ENCODE measurements at regions not wholly inside any gene's neighbourhood (a gene's known extent, or its start where the extent isn't known, plus 50 kb on each side); places are given as distances from the start of the nearest gene placed in this dataset.

- Mint-ChIP-seq H3K27ac (no peak overlapping the region), H3K27me3 (peaks cover 12% of the 10 kb centered on the region), H3K9me3 (ENCODE audit: insufficient read depth) (no peaks in the 10 kb centered on the region), H3K4me1 (no peaks in the 10 kb centered on the region), H3K4me3 (no peak overlapping the region)
- peaks cover 0 to 9% (median 4%) of the 10 kb centered on the region in 3 donors for H3K9me3 ChIP-seq (ENCODE audit: control extremely low read depth in 1 of 3, control insufficient read depth in 2 of 3, insufficient read depth in 1 of 3, low read length in 2 of 3)
- H3K27me3 ChIP-seq (replicated peaks in 1 of 4; ENCODE audit: control extremely low read depth in 1 of 4, control insufficient read depth in 3 of 4, insufficient read depth in 4 of 4, low read length in 3 of 4): no peaks in the 10 kb centered on the region
- no peak for ATAC-seq (ENCODE audit: low read depth)
- ChIA-PET POLR2A (no interaction called here), CTCF (interaction anchor here (0.5 to 0.6 kb wide), 2 partner anchors 123 to 266 kb away, joined by 3 to 4 read pairs; no protein-coding TSS in a partner anchor)
- no peak for DNase-seq
- H3K4me2 ChIP-seq (replicated peaks; ENCODE audit: low read depth, low read length, poor library complexity, severe bottlenecking): no peak overlapping the region
- no CpG with 5 or more reads among the region's 1 CpG for WGBS (ENCODE audit: insufficient coverage)
- H4K20me1 ChIP-seq (ENCODE audit: control insufficient read depth, insufficient read depth, low read length, poor library complexity, severe bottlenecking): no peaks in the 10 kb centered on the region
- TF ChIP-seq EZH2 (IDR thresholded peaks at IDR 0.05; ENCODE audit: borderline replicate concordance, insufficient read depth, low read depth, low read length, poor library complexity, severe bottlenecking): no peak
- no peak for TF ChIP-seq CTCF (IDR thresholded peaks at IDR 0.05)
- H3K79me2 ChIP-seq (ENCODE audit: control insufficient read depth, insufficient read depth, low read length): no peaks in the 10 kb centered on the region
- no peak overlapping the region for H2AFZ ChIP-seq (ENCODE audit: insufficient read depth, low read depth, low read length, poor library complexity, severe bottlenecking)
- no peak overlapping the region for H3K9ac ChIP-seq (ENCODE audit: low read length)
- H3K4me3 ChIP-seq (ENCODE audit: control extremely low read depth in 1 of 5, extremely low read depth in 1 of 5, insufficient read depth in 1 of 5, low read depth in 2 of 5, low read length in 4 of 5): no peak overlapping the region
- intact Hi-C loops (cut with micrococcal nuclease): no loop called here
- no peaks in the 10 kb centered on the region for H3K36me3 ChIP-seq (replicated peaks in 1 of 2; ENCODE audit: control extremely low read depth in 1 of 2, control insufficient read depth in 1 of 2, extremely low read depth in 1 of 2, insufficient read depth in 2 of 2, low read length in 1 of 2)
- no peak overlapping the region for H3K27ac ChIP-seq (ENCODE audit: low read length in 2 of 2)
- H3K4me1 ChIP-seq (ENCODE audit: control insufficient read depth in 2 of 2, insufficient read depth in 2 of 2, low read length in 2 of 2): no peaks in the 10 kb centered on the region
These were observed 195.2 kb downstream of the PDCD6IP start for GRCh38 chr3:33993631-33994030.

- Histone ChIP-seq H3K4me2 (replicated peaks; ENCODE audit: low read depth, low read length, poor library complexity, severe bottlenecking) (no peak overlapping the region), H3K9ac (ENCODE audit: low read length) (no peak overlapping the region), H2AFZ (ENCODE audit: insufficient read depth, low read depth, low read length, poor library complexity, severe bottlenecking) (no peak overlapping the region), H3K27ac (ENCODE audit: low read length in 2 of 2) (no peak overlapping the region), H3K36me3 (replicated peaks in 1 of 2; ENCODE audit: control extremely low read depth in 1 of 2, control insufficient read depth in 1 of 2, extremely low read depth in 1 of 2, insufficient read depth in 2 of 2, low read length in 1 of 2) (no peaks in the 10 kb centered on the region), H3K79me2 (ENCODE audit: control insufficient read depth, insufficient read depth, low read length) (no peaks in the 10 kb centered on the region), H3K9me3 (ENCODE audit: control extremely low read depth in 1 of 3, control insufficient read depth in 2 of 3, insufficient read depth in 1 of 3, low read length in 2 of 3) (peaks cover 0 to 9% (median 4%) of the 10 kb centered on the region in 3 donors), H3K27me3 (replicated peaks in 1 of 4; ENCODE audit: control extremely low read depth in 1 of 4, control insufficient read depth in 3 of 4, insufficient read depth in 4 of 4, low read length in 3 of 4) (no peaks in the 10 kb centered on the region), H4K20me1 (ENCODE audit: control insufficient read depth, insufficient read depth, low read length, poor library complexity, severe bottlenecking) (no peaks in the 10 kb centered on the region), H3K4me3 (ENCODE audit: control extremely low read depth in 1 of 5, extremely low read depth in 1 of 5, insufficient read depth in 1 of 5, low read depth in 2 of 5, low read length in 4 of 5) (no peak overlapping the region), H3K4me1 (ENCODE audit: control insufficient read depth in 2 of 2, insufficient read depth in 2 of 2, low read length in 2 of 2) (no peaks in the 10 kb centered on the region)
- no CpG with 5 or more reads among the region's 1 CpG for WGBS (ENCODE audit: insufficient coverage)
- no peak for TF ChIP-seq CTCF (IDR thresholded peaks at IDR 0.05)
- TF ChIP-seq EZH2 (IDR thresholded peaks at IDR 0.05; ENCODE audit: borderline replicate concordance, insufficient read depth, low read depth, low read length, poor library complexity, severe bottlenecking): no peak
- POLR2A ChIA-PET: no interaction called here
- Mint-ChIP-seq H3K4me1 (no peaks in the 10 kb centered on the region), H3K4me3 (no peak overlapping the region), H3K27me3 (peaks cover 12% of the 10 kb centered on the region), H3K27ac (no peak overlapping the region), H3K9me3 (ENCODE audit: insufficient read depth) (no peaks in the 10 kb centered on the region)
- intact Hi-C loops (cut with micrococcal nuclease): no loop called here
- ATAC-seq (ENCODE audit: low read depth) (no peak), DNase-seq (no peak)
- CTCF ChIA-PET: no interaction called here
These were observed 196.1 kb downstream of the PDCD6IP start for GRCh38 chr3:33994568-33994967.
